Stimulated activated CD4-positive, alpha-beta T cell treated with anti-CD3 and anti-CD28 coated beads, Interleukin-4, amount 100 ng/mL, for 1 hour (primary cell): ENCODE measurements at regions not wholly inside any gene's neighbourhood (a gene's known extent, or its start where the extent isn't known, plus 50 kb on each side); places are given as distances from the start of the nearest gene placed in this dataset.
"Not testable (repeated sequence)": the region's sequence is repeated elsewhere in the genome, so short reads cannot be mapped to it uniquely, and the experiment has no call there.

Experiments used
- DNase-seq: peaks from one replicate; pipeline ENCODE4 v3.0.0-alpha.2; 2020

GRCh38 chrX:40891798-40892197 is 156.5 kb upstream of the MED14 start:
- no peak for DNase-seq

- no peak for DNase-seq
Measured at GRCh38 chrX:40893251-40893910, 158.0 kb upstream of the MED14 start.

DNA sequence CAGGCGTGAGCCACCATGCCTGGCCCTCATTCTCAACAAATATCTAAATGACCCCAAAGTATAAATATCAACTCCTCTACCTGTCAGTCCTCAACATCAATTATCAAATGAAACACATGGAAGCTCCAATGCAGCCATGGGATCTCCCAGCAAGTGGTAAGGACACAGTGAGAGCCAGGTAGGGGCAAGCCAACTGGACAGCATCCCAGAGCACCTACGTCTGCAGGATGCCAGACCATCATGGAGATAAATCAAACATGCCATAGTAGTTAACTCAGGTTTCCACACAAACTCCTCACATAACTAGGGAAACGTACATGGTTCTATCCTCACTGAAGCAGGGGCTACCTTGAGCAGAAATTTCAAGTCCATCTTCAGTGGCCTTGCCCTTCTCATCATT is 159.9 kb upstream of the MED14 start:
- DNase-seq, result no peak

DNA sequence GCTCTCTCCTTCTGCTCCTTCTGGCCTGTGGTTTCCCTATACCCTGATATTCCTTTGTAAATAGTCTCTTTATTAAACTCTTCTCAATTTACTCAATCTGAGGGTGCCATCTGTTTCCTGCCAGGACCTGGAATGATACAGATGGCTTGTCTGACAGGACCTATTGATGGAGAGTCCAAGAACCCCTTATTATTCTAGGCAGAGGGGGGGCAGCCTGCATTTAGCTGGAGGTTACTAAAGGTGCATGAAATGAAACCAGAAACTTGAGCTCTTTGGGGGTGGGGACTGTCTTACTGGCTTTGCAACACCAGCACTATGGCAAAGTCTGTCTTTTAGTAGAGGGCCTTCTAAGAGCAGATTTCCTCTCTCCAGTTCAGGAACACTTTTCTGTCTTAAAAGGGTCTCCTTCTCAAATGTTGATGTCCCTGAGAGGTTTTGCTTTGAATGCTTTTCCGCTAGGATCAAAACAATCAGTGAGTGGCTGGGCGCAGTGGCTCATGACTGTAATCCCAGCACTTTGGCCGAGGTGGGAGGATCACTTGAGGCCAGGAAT is 162.5 kb upstream of the MED14 start:
- DNase-seq, result no peak

DNA sequence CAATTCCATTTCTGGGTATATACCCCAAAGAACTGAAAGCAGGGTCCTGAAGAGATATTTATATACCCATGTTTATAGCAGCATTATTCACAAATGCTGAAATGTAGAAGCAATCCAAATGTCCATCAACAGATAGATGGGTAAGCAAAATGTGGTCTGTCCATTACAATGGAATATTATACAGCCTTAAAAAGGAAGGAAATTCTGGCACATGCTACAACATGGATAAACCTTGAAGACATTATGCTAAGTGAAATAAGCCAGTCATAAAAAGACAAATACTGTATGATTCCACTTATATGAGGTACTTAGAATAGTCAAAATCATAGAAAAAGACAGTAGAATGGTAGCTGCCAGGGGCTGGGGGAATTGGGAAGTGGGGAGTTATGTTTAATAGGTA is 169.4 kb upstream of the MED14 start:
- DNase-seq, result not testable (repeated sequence)

GRCh38 chrX:40908026-40908425 is 172.7 kb upstream of the MED14 start:
- no peak for DNase-seq

GRCh38 chrX:40908857-40909475 is 173.6 kb upstream of the MED14 start:
- DNase-seq, result no peak

- DNase-seq, result no peak
Measured at GRCh38 chrX:40912166-40912565, 173.1 kb upstream of the USP9X start.

DNA sequence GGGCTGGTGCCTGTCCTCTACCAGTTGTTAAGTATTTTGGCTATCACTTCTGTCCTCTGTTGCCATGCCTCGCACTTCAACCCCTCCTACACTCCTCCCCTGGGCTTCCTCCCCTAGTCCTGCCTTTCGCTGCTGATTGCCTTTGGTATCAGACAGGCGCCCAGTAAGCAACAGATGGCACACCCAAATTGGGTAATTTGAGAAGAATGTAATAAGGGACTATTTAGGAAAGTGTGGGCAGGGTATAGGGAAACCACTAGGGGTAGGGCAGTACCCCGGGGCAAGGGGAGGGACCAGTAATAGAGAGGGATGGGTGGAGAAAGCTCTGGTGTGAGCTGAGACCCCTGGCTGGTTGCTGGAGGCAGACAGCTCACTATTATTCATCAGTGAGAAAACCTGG is 172.7 kb upstream of the USP9X start:
- DNase-seq, result no peak

DNA sequence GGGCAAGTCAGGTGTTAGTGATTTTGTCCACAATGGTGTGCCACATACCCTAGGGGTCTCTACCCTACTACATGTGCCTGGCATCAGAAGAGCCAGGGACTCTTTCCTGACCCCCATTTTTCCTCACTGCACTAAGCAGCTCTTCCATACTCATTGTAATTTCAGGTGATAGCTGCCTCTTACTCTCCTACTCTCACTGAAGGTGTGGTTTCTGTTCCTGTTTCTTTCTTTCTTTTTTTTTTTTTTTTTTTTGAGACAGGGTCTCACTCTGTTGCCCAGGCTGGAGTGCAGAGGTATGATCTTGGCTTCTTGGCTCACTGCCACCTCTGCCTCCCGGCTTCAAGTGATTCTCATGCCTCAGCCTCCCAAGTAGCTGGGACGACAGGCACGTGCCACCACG is 164.9 kb upstream of the USP9X start:
- no peak for DNase-seq

GRCh38 chrX:40922307-40922706 is 162.9 kb upstream of the USP9X start:
- DNase-seq, result no peak

DNA sequence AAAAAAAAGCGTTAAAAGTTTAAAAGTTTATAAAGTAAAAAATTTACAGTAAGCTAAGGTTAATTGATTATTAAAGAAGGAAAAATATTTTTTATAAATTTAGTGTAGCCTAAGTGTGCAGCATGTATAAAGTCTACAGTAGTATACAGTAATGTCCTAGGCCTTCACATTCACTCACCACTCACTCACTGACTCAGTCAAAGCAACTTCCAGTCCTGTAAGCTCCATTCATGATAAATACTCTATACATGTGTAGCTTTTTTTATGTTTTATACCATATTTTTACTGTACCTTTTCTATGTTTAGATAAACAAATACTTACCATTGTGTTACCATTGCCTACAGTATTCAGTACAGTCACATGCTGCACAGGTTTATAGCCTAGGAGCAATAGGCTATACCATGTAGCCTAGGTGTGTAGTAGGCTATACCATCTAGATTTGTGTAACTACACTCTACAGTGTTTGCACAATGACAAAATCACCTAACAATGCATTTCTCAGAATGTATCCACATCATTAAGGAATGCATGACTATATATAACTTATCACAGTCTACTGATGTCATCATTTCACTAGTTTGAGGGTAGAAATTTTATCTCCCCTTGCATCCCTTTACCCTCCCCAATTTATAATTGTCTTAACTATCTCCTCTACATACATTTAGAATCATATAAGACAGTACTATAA is 158.4 kb upstream of the USP9X start:
- DNase-seq, result not testable (repeated sequence)

GRCh38 chrX:40928076-40928475 is 157.2 kb upstream of the USP9X start:
- no peak for DNase-seq

GRCh38 chrX:40931921-40932320 is 153.3 kb upstream of the USP9X start:
- DNase-seq, result no peak

DNA sequence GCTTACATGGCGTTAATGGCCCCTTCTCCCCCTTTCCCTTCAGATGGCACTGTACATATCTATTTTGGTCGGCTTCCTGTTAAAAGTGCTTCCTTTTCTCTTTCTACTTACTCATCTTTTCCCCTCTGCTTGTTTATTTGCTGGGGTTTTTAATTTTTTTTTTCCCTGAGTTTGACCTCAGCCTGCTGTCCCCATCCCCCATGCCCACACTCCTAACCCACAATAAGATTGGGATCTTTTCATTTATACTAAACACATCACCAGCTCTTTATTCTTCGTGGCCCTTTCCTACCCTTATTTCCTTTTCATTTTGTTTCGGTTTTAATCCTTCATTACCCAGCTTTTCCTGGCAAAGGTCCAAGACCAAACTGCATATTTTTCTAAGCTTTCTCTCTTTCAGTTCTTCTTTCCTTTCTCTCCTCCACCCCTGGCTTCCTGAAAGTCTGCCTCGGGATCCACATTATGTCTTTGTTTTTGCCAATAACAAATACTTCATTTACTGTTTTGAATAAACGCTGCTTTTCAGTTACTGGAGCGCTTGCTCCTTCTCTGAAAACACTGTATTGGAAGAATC is 152.0 kb upstream of the USP9X start:
- DNase-seq, result peak; percentile 7

- DNase-seq, result no peak
Measured at GRCh38 chrX:40933706-40934425, 151.4 kb upstream of the USP9X start.

DNA sequence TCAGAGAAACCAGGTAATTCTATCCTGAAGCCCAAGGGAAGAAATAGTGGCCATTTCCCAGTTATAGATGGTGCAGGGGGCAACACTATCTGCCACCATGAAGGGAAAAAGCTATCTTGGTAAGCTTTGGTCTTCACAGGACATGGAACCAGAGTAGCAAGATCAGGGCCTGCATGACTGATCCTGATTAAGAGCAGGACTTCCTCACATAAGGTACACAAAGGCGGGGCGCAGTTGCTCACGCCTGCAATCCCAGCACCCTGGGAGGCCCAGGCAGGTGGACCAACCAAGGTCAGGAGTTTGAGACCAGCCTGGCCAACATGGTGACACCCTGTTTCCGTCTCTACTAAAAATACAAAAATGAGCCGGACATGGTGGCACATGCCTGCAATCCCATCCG is 148.4 kb upstream of the USP9X start:
- no peak for DNase-seq

DNA sequence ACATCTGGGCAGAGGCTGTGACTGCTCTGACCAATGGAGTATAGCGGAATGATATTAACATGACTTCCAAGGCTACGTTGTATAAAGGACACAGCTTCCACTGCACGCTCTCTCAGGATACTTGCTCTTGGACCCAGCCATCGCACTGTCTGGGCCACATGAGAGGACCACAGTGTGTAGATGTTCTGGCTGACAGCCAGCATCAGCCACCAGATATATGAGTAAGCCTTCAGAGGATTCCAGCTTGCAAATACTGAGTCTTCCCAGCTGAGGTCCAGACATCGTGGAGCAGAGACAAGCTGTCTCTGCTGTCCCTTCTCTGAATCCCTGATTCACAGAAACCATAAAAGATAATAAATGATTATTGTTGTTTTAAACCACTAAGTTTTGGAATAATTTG is 146.8 kb upstream of the USP9X start:
- no peak for DNase-seq

DNA sequence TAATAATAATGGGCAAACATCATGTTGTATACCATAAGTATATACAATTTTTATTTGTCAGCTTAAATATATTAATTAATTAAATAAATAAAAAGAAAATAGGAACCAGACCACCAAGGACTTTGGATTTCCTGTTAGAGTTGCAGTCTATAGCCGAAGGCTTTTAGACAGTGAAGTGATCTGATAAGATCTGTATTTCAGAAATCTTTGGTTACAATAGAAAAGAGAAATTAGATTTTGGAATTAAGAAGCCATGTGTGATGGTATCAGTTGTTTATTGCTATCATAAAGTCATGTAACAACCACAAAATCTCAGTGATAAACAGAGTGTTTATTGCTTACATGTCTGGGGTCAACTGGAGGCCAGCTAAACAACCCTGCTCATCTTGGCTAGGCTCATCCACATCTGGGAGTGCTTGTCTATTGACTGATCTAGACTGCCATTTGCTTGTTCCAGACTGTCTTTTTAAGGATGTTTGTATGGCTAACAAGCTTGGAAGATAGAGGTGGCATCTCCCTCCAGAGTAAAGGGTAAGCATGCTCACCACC is 142.1 kb upstream of the USP9X start:
- no peak for DNase-seq

GRCh38 chrX:40945361-40945713 is 139.9 kb upstream of the USP9X start:
- no peak for DNase-seq

GRCh38 chrX:40947276-40947675 is 138.0 kb upstream of the USP9X start:
- no peak for DNase-seq

DNA sequence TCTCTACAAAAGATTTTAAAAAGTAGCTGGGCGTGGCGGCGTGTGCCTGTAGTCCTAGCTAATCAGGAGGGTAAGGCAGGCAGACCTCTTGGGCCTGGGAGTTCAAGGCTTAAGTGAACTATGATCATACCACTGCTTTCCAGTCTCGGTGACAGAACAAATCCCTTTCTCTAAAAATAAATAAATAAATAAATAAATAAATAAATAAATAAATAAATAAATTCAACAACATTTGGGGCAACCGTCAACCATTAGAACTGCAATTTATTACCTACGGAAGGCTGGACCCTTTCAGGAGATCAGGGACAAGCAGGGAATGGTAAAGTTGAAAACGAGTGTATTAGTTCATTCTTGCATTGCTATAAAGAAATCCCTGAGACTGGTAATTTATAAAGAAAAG is 136.2 kb upstream of the USP9X start:
- DNase-seq, result no peak

GRCh38 chrX:40950546-40950945 is 134.7 kb upstream of the USP9X start:
- DNase-seq, result no peak
